ENCODE measurements at regions not wholly inside any gene's neighbourhood (a gene's known extent, or its start where the extent isn't known, plus 50 kb on each side); places are given as distances from the start of the nearest gene placed in this dataset.

- no peak overlapping the region for H3K9ac ChIP-seq (ENCODE audit: low read length in 5 of 5)
- peaks cover 8 to 26% (median 22%) of the 10 kb centered on the region in 5 donors for H3K9me3 ChIP-seq (ENCODE audit: control insufficient read depth in 5 of 5, low read length in 5 of 5)
- H3K36me3 ChIP-seq (ENCODE audit: control insufficient read depth in 5 of 5, insufficient read depth in 5 of 5, low read length in 5 of 5) = no peaks in the 10 kb centered on the region
- no peak overlapping the region for H3K27ac ChIP-seq (ENCODE audit: low read depth, low read length)
- no peak overlapping the region for H3K4me3 ChIP-seq (ENCODE audit: low read depth in 1 of 5, low read length in 5 of 5)
- H3K27me3 ChIP-seq (ENCODE audit: control insufficient read depth in 5 of 5, insufficient read depth in 4 of 5, low read length in 5 of 5) = no peaks in the 10 kb centered on the region
- H3K4me1 ChIP-seq (ENCODE audit: control insufficient read depth in 5 of 5, insufficient read depth in 5 of 5, low read length in 5 of 5) = no peaks in the 10 kb centered on the region
Measured at GRCh38 chr12:16136219-16136988, 141.1 kb downstream of the SLC15A5 start.

GRCh38 chr12:16135323-16135722 is 142.2 kb downstream of the SLC15A5 start:
- Histone ChIP-seq H3K9me3 (ENCODE audit: control insufficient read depth in 5 of 5, low read length in 5 of 5) (peaks cover 8 to 26% (median 22%) of the 10 kb centered on the region in 5 donors), H3K27me3 (ENCODE audit: control insufficient read depth in 5 of 5, insufficient read depth in 4 of 5, low read length in 5 of 5) (no peaks in the 10 kb centered on the region), H3K9ac (ENCODE audit: low read length in 5 of 5) (no peak overlapping the region), H3K4me3 (ENCODE audit: low read depth in 1 of 5, low read length in 5 of 5) (no peak overlapping the region), H3K36me3 (ENCODE audit: control insufficient read depth in 5 of 5, insufficient read depth in 5 of 5, low read length in 5 of 5) (no peaks in the 10 kb centered on the region), H3K27ac (ENCODE audit: low read depth, low read length) (no peak overlapping the region), H3K4me1 (ENCODE audit: control insufficient read depth in 5 of 5, insufficient read depth in 5 of 5, low read length in 5 of 5) (no peaks in the 10 kb centered on the region)

GRCh38 chr12:16130343-16130742 is 147.1 kb downstream of the SLC15A5 start:
- Histone ChIP-seq H3K27me3 (ENCODE audit: control insufficient read depth in 5 of 5, insufficient read depth in 4 of 5, low read length in 5 of 5) (no peaks in the 10 kb centered on the region), H3K9me3 (ENCODE audit: control insufficient read depth in 5 of 5, low read length in 5 of 5) (peaks cover 6 to 31% (median 22%) of the 10 kb centered on the region in 5 donors), H3K27ac (ENCODE audit: low read depth, low read length) (no peak overlapping the region), H3K9ac (ENCODE audit: low read length in 5 of 5) (no peak overlapping the region), H3K4me3 (ENCODE audit: low read depth in 1 of 5, low read length in 5 of 5) (no peak overlapping the region), H3K36me3 (ENCODE audit: control insufficient read depth in 5 of 5, insufficient read depth in 5 of 5, low read length in 5 of 5) (no peaks in the 10 kb centered on the region), H3K4me1 (ENCODE audit: control insufficient read depth in 5 of 5, insufficient read depth in 5 of 5, low read length in 5 of 5) (no peaks in the 10 kb centered on the region)

- no peak overlapping the region for H3K4me3 ChIP-seq (ENCODE audit: low read depth in 1 of 5, low read length in 5 of 5)
- H3K9me3 ChIP-seq (ENCODE audit: control insufficient read depth in 5 of 5, low read length in 5 of 5) = no peaks in the 10 kb centered on the region
- H3K27me3 ChIP-seq (ENCODE audit: control insufficient read depth in 5 of 5, insufficient read depth in 4 of 5, low read length in 5 of 5) = no peaks in the 10 kb centered on the region
- no peaks in the 10 kb centered on the region for H3K4me1 ChIP-seq (ENCODE audit: control insufficient read depth in 5 of 5, insufficient read depth in 5 of 5, low read length in 5 of 5)
- no peaks in the 10 kb centered on the region for H3K36me3 ChIP-seq (ENCODE audit: control insufficient read depth in 5 of 5, insufficient read depth in 5 of 5, low read length in 5 of 5)
- no peak overlapping the region for H3K9ac ChIP-seq (ENCODE audit: low read length in 5 of 5)
- no peak overlapping the region for H3K27ac ChIP-seq (ENCODE audit: low read depth, low read length)
Measured at GRCh38 chr12:16121953-16122352, 155.5 kb downstream of the SLC15A5 start.

- no peak overlapping the region for H3K4me3 ChIP-seq (ENCODE audit: low read depth in 1 of 5, low read length in 5 of 5)
Measured at GRCh38 chr12:16119618-16120415, 157.7 kb downstream of the SLC15A5 start.

GRCh38 chr12:16118586-16118985 is 158.9 kb downstream of the SLC15A5 start:
- Histone ChIP-seq H3K9ac (ENCODE audit: low read length in 5 of 5) (no peak overlapping the region), H3K27me3 (ENCODE audit: control insufficient read depth in 5 of 5, insufficient read depth in 4 of 5, low read length in 5 of 5) (no peaks in the 10 kb centered on the region), H3K9me3 (ENCODE audit: control insufficient read depth in 5 of 5, low read length in 5 of 5) (no peaks in the 10 kb centered on the region), H3K4me3 (ENCODE audit: low read depth in 1 of 5, low read length in 5 of 5) (no peak overlapping the region), H3K4me1 (ENCODE audit: control insufficient read depth in 5 of 5, insufficient read depth in 5 of 5, low read length in 5 of 5) (no peaks in the 10 kb centered on the region), H3K36me3 (ENCODE audit: control insufficient read depth in 5 of 5, insufficient read depth in 5 of 5, low read length in 5 of 5) (no peaks in the 10 kb centered on the region), H3K27ac (ENCODE audit: low read depth, low read length) (no peak overlapping the region)

More at GRCh38 chr12:16119618-16120415, 157.7 kb downstream of the SLC15A5 start:
- H3K36me3 ChIP-seq (ENCODE audit: control insufficient read depth in 5 of 5, insufficient read depth in 5 of 5, low read length in 5 of 5) = no peaks in the 10 kb centered on the region
- no peak overlapping the region for H3K9ac ChIP-seq (ENCODE audit: low read length in 5 of 5)
- H3K27ac ChIP-seq (ENCODE audit: low read depth, low read length) = no peak overlapping the region
- no peaks in the 10 kb centered on the region for H3K9me3 ChIP-seq (ENCODE audit: control insufficient read depth in 5 of 5, low read length in 5 of 5)
- H3K4me1 ChIP-seq (ENCODE audit: control insufficient read depth in 5 of 5, insufficient read depth in 5 of 5, low read length in 5 of 5) = no peaks in the 10 kb centered on the region
- H3K27me3 ChIP-seq (ENCODE audit: control insufficient read depth in 5 of 5, insufficient read depth in 4 of 5, low read length in 5 of 5) = no peaks in the 10 kb centered on the region

GRCh38 chr12:16112612-16113560 is 164.6 kb downstream of the SLC15A5 start:
- Histone ChIP-seq H3K9ac (ENCODE audit: low read length in 5 of 5) (no peak overlapping the region), H3K4me3 (ENCODE audit: low read depth in 1 of 5, low read length in 5 of 5) (no peak overlapping the region), H3K36me3 (ENCODE audit: control insufficient read depth in 5 of 5, insufficient read depth in 5 of 5, low read length in 5 of 5) (no peaks in the 10 kb centered on the region), H3K27ac (ENCODE audit: low read depth, low read length) (no peak overlapping the region), H3K9me3 (ENCODE audit: control insufficient read depth in 5 of 5, low read length in 5 of 5) (no peaks in the 10 kb centered on the region), H3K27me3 (ENCODE audit: control insufficient read depth in 5 of 5, insufficient read depth in 4 of 5, low read length in 5 of 5) (no peaks in the 10 kb centered on the region), H3K4me1 (ENCODE audit: control insufficient read depth in 5 of 5, insufficient read depth in 5 of 5, low read length in 5 of 5) (peaks cover 0 to 2% (median 0%) of the 10 kb centered on the region in 5 donors)

- H3K9ac ChIP-seq (ENCODE audit: low read length in 5 of 5) = no peak overlapping the region
- no peaks in the 10 kb centered on the region for H3K27me3 ChIP-seq (ENCODE audit: control insufficient read depth in 5 of 5, insufficient read depth in 4 of 5, low read length in 5 of 5)
- peaks cover 0 to 2% (median 0%) of the 10 kb centered on the region in 5 donors for H3K4me1 ChIP-seq (ENCODE audit: control insufficient read depth in 5 of 5, insufficient read depth in 5 of 5, low read length in 5 of 5)
- no peak overlapping the region for H3K27ac ChIP-seq (ENCODE audit: low read depth, low read length)
- H3K4me3 ChIP-seq (ENCODE audit: low read depth in 1 of 5, low read length in 5 of 5) = no peak overlapping the region
- no peaks in the 10 kb centered on the region for H3K9me3 ChIP-seq (ENCODE audit: control insufficient read depth in 5 of 5, low read length in 5 of 5)
- H3K36me3 ChIP-seq (ENCODE audit: control insufficient read depth in 5 of 5, insufficient read depth in 5 of 5, low read length in 5 of 5) = no peaks in the 10 kb centered on the region
Measured at GRCh38 chr12:16112130-16112529, 165.4 kb downstream of the SLC15A5 start.

- Histone ChIP-seq H3K27ac (ENCODE audit: low read depth, low read length) (no peak overlapping the region), H3K4me1 (ENCODE audit: control insufficient read depth in 5 of 5, insufficient read depth in 5 of 5, low read length in 5 of 5) (peaks cover 0 to 2% (median 0%) of the 10 kb centered on the region in 5 donors), H3K9ac (ENCODE audit: low read length in 5 of 5) (no peak overlapping the region), H3K4me3 (ENCODE audit: low read depth in 1 of 5, low read length in 5 of 5) (no peak overlapping the region), H3K27me3 (ENCODE audit: control insufficient read depth in 5 of 5, insufficient read depth in 4 of 5, low read length in 5 of 5) (no peaks in the 10 kb centered on the region), H3K36me3 (ENCODE audit: control insufficient read depth in 5 of 5, insufficient read depth in 5 of 5, low read length in 5 of 5) (no peaks in the 10 kb centered on the region), H3K9me3 (ENCODE audit: control insufficient read depth in 5 of 5, low read length in 5 of 5) (peaks cover 0 to 3% (median 0%) of the 10 kb centered on the region in 5 donors)
Measured at GRCh38 chr12:16110596-16110995, 166.9 kb downstream of the SLC15A5 start.
